HG03108 (cell line): ENCODE measurements at regions not wholly inside any gene's neighbourhood (a gene's known extent, or its start where the extent isn't known, plus 50 kb on each side); places are given as distances from the start of the nearest gene placed in this dataset.
"Not testable (repeated sequence)": the region's sequence is repeated elsewhere in the genome, so short reads cannot be mapped to it uniquely, and the experiment has no call there.

Experiments used
- ATAC-seq: cut with Tn5 transposase; IDR thresholded peaks from one replicate; pipeline ENCODE4 v1.9.1; 2021; ENCODE audit warnings: moderate library complexity; ENCODE audit not compliant: unreplicated experiment

GRCh38 chr6:30832864-30833263, 51.5 kb upstream of the DDR1 start:
- ATAC-seq, result no peak

GRCh38 chr6:30830438-30830837, 53.9 kb upstream of the DDR1 start:
- ATAC-seq, result no peak

DNA sequence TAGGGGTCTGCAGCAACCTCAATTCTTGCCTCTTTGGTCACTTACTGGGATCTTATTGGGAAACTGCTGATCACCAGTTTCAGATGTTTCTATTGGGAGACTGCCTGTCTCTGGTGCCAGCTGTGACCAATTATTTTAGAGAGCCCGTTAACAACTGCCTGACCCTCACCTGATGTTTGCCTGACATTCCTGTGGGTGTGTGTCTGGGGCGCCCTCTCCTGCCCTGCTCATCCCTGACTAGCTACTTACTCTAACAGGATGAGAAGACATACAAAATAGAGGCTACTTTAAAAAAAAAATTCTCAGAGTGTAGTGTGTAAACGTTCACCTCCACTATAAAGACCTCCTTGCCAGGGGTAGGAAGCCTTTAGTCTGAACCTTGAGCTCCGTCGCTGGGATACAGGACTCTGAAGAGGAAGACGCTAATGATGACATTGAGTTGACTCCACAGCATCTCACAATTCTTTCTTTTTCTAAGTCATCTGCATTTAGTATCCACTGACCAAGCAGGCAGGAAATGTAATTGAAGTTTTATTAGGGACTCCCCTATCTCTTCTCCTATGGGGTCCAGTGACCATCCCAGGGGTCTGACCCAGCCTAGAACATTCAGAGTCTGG, 54.6 kb upstream of the DDR1 start:
- ATAC-seq, result no peak

GRCh38 chr6:30829033-30829432, 55.3 kb upstream of the DDR1 start:
- no peak for ATAC-seq

GRCh38 chr6:30828027-30828962, 56.0 kb upstream of the DDR1 start:
- no peak for ATAC-seq

DNA sequence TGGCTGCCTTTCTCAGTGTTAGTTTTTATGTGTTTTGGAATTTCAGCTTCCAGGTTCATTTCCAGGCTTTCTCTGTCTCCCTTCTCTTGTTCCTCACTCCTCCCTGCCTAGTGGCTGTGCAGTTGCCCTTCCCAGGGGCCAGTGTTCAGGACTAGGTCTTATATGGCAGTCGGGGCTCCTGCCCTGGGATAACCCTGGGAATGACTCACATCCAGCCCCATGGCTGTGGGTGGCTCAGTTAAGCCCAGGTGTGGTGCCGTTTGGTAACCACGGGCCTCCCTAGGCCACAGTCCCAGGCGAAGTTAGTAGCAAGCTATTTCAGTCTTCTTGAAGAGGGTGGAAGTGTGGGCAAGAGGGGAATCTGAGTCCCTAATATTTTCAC, 57.4 kb upstream of the DDR1 start:
- no peak for ATAC-seq

DNA sequence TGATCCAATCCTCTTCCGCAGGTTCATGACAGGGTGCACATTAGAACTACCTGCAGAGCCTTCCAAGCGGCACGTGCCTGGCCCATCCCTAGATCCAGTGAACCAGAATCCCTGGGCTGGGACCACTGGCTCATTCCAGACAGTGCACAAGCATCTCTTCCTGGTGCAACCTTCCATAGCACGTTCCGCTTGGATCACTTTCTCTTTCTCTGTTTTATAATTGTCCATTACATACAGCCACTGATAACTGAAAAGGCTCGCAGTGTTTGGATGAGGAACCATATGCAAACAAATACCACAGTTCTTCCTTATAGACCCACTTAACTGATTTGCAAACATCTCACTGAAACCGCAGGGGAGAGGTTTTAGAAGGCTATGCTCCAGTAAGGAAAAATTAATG, 59.6 kb upstream of the DDR1 start:
- ATAC-seq, result no peak

DNA sequence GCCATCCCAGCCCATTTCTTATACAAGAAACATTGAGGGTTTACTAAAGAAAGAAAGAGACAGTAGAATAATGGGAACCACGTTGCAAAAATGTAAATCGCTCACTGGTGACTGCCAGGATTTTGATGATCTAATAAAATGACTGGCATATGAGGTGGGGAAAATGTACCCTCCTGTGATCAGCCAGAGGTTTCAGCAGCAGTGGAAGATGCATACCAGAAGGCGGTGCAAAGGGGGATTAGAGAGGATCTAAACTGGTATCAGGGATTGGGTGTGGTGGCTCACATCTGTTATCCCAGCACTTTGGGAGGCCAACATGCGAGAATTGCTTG, 60.8 kb upstream of the DDR1 start:
- no peak for ATAC-seq

DNA sequence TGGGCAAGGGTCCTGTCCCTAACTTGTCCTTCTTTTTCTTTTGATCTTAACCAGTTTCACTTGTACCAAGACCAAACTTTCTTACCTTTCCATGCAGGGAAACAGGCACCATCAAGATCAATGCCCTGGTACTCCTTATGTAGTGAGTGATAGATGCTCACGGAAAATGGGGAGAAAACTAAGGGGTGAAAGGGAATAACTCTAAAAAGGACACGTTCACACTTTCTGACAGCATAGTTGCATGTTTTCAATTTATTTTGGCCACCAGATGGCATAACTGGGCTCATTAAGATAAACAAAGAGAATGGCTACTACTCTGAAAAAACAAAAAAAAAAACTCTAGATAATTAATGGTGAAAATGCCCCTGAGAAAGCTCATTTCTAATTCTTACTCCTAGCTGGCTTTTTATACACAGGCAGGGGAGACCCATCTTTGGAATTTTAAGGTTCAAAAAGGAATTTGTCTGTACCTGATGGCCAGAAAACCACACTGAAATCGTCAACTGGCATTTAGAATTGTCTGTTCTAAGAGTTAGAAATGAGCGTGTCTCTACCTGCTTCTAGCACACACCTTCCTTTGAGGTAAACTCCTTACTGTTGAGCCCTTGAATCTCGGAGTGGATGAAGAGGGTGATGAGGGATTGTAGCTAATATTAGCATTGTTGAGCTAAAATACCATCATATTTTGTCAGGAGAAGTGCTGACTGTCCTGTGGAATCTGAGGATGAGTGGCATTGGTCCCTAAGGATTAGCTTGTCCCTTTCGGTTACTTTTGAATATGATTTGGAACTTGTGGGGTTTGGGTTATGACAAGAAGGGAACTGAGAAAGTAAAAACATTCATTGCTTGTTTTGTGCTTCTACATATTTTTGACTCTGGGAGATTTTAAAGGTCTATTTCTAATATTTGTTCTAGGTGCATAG, 62.2 kb upstream of the DDR1 start:
- no peak for ATAC-seq

DNA sequence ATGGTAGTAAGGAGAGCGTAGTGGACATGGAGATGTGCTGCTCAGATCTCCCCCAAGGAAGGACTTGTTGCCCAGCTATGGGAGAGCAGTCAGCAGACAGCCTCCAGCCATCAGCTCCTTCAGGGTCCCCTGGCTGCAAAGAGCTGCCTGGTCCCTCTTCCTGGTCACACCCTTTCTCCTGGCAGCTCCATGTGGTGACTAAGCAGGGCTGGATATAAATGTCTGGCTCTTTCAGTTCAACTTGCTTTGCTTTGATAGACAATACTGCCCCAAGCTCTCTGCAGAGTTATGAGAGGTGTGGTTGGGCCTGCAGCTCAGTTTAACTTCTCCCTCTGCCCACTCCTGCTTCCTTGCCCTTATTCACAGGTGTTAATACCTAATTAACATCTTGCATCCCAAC, 64.1 kb upstream of the DDR1 start:
- ATAC-seq, result no peak

- ATAC-seq, result no peak
These were observed 64.9 kb upstream of the DDR1 start for GRCh38 chr6:30819297-30819917.

GRCh38 chr6:30818391-30818841, 65.9 kb upstream of the DDR1 start:
- no peak for ATAC-seq

- ATAC-seq, result no peak
These were observed 67.3 kb upstream of the DDR1 start for GRCh38 chr6:30816791-30817739.

- not testable (repeated sequence) for ATAC-seq
These were observed 68.0 kb upstream of the DDR1 start for GRCh38 chr6:30816296-30816695.

GRCh38 chr6:30815041-30815742, 69.1 kb upstream of the DDR1 start:
- ATAC-seq, result not testable (repeated sequence)

DNA sequence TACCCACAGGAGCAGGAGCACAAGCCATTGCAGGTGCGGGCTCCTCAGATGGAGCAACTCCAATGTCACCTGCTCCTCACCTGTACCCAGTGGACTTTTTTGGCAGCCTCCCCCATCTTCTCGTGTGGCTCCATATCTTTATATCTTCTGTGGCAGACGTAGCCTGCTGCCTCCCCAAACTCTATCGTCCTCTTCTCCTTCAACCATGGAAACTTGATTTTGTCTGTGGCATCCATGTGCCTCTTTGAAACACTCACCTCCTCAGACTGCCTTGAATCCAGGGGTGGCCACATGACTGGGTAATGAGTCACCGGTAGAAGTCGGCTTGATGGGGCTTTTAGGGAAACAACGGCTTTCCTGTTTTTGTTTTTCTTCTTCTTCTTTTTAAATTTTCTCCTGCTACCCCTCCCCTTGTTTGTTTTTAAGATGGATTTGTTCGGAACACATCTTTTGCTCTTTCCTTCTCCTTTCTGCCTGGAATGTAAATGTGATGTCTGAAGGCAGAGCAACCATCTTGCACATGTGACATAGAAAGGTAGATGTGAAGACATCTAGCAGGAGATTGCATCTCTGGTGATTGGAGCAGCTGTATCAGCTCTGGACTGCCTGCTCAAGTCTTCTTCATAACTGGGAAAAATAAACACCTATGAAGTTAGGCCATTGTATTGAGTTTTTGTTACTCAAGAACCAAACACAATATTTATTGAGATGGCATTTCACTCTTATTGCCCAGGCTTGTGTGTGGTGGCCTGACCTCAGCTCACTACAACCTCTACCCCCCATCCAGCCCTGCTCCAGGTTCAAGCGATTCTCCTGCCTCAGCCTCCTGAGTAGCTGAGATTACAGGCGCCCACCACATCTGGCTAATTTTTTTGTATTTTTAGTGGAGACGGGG, 69.9 kb upstream of the DDR1 start:
- ATAC-seq, result no peak

- no peak for ATAC-seq
These were observed 69.3 kb upstream of the IER3 start for GRCh38 chr6:30813631-30814145.

GRCh38 chr6:30810813-30811339, 66.5 kb upstream of the IER3 start:
- peak; percentile 96 for ATAC-seq
